IMR-90 (cell line): ENCODE measurements at regions not wholly inside any gene's neighbourhood (a gene's known extent, or its start where the extent isn't known, plus 50 kb on each side); places are given as distances from the start of the nearest gene placed in this dataset.

Experiments
- ATAC-seq: fragments of 200-7000 bp; cut with Tn5 transposase; 2 replicates; pipeline ENCODE4 v1.9.1; 2020; ENCODE audit warnings: low read depth, mild to moderate bottlenecking, moderate library complexity
- BruUV-seq: library from RNA; stranded (reverse); fragments of 400-500 nt; replicated peaks from 2 replicates; lab custom pipeline; 2021; lab: Mats Ljungman, UMichigan
- CTCF ChIA-PET: fragments of 300-600 bp; formaldehyde crosslinking; extraction: SDS; loops from one replicate; lab custom pipeline; 2021; ENCODE audit warnings: antibody characterized with exemption; lab: Yijun Ruan, JAX
- POLR2A ChIA-PET: fragments of 300-600 bp; sonication (Branson Sonifier 250); formaldehyde crosslinking; loops from one replicate; lab custom pipeline; 2022; ENCODE audit warnings: antibody characterized with exemption; ENCODE audit not compliant: unreplicated experiment; lab: Charles Lee
- DNase-seq: peaks from one replicate; pipeline ENCODE4 v3.0.0; 2013
- H2AFZ ChIP-seq: replicated peaks from 2 replicates; pipeline ENCODE3; 2013; ENCODE audit warnings: low read length, mild to moderate bottlenecking; ENCODE audit not compliant: poor library complexity
- H2AK5ac ChIP-seq: 2 replicates; pipeline ENCODE4 v1.6.1; 2013; ENCODE audit warnings: low read depth, low read length, inconsistent platforms
- H2AK9ac ChIP-seq: replicated peaks from 2 replicates; pipeline ENCODE3; 2013; ENCODE audit warnings: mild to moderate bottlenecking, low read depth, low read length, moderate library complexity; ENCODE audit not compliant: poor library complexity
- H2BK120ac ChIP-seq: 2 replicates; pipeline ENCODE4 v1.6.1; 2013; ENCODE audit warnings: low read depth, low read length, inconsistent platforms
- H2BK15ac ChIP-seq: 3 replicates; pipeline ENCODE4 v1.6.1; 2013; ENCODE audit warnings: low read depth, low read length, inconsistent platforms
- H2BK20ac ChIP-seq: 2 replicates; pipeline ENCODE4 v1.6.1; 2013; ENCODE audit warnings: low read depth, mild to moderate bottlenecking, inconsistent platforms, low read length, moderate library complexity
- H2BK5ac ChIP-seq: 2 replicates; pipeline ENCODE4 v1.6.1; 2013; ENCODE audit warnings: mild to moderate bottlenecking, low read depth, low read length, inconsistent platforms; ENCODE audit not compliant: poor library complexity, severe bottlenecking
- H3K14ac ChIP-seq: replicated peaks from 2 replicates; pipeline ENCODE4 v1.6.1; 2013; ENCODE audit warnings: low read depth, low read length, inconsistent platforms
- H3K18ac ChIP-seq: 2 replicates; pipeline ENCODE4 v1.6.1; 2013; ENCODE audit warnings: low read depth, low read length, control low read depth
- H3K23ac ChIP-seq: 2 replicates; pipeline ENCODE4 v1.6.1; 2013; ENCODE audit warnings: low read depth, low read length, inconsistent platforms
- H3K27ac ChIP-seq: 2 replicates; pipeline ENCODE4 v1.5.1; 2013; ENCODE audit warnings: mild to moderate bottlenecking, control low read depth, low read length; ENCODE audit not compliant: insufficient read depth
- H3K27me3 ChIP-seq: 2 replicates; pipeline ENCODE4 v1.6.1; 2013; ENCODE audit warnings: low read length; ENCODE audit not compliant: control insufficient read depth, insufficient read depth
- H3K36me3 ChIP-seq: 2 replicates; pipeline ENCODE4 v1.6.1; 2013; ENCODE audit warnings: low read length, mixed read lengths; ENCODE audit not compliant: control insufficient read depth, insufficient read depth
- H3K4ac ChIP-seq: 2 replicates; pipeline ENCODE4 v1.6.1; 2013; ENCODE audit warnings: low read depth, low read length, inconsistent platforms
- H3K4me1 ChIP-seq: 2 replicates; pipeline ENCODE4 v1.6.1; 2013; ENCODE audit warnings: low read length, mixed read lengths; ENCODE audit not compliant: control insufficient read depth, insufficient read depth
- H3K4me2 ChIP-seq: 2 replicates; pipeline ENCODE4 v1.6.1; 2013; ENCODE audit warnings: low read depth, mild to moderate bottlenecking, control low read depth, low read length, moderate library complexity
- H3K4me3 ChIP-seq: 2 replicates; pipeline ENCODE4 v1.5.1; 2013; ENCODE audit warnings: low read depth, mild to moderate bottlenecking, control low read depth, low read length, moderate library complexity; ENCODE audit not compliant: insufficient read depth
- H3K56ac ChIP-seq: 2 replicates; pipeline ENCODE4 v1.6.1; 2013; ENCODE audit warnings: low read length, inconsistent platforms; ENCODE audit not compliant: insufficient read depth; ENCODE audit errors: extremely low read depth
- H3K79me1 ChIP-seq, 2 experiments: 2 replicates each; pipeline ENCODE4 v1.6.1; 2013; ENCODE audit warnings: low read length in 2 of 2, inconsistent platforms in 1 of 2, low read depth in 1 of 2
- H3K9ac ChIP-seq: 2 replicates; pipeline ENCODE4 v1.6.1; 2013; ENCODE audit warnings: low read depth, low read length, control low read depth
- H3K9me1 ChIP-seq: 2 replicates; pipeline ENCODE4 v1.6.1; 2013; ENCODE audit warnings: low read length, inconsistent platforms; ENCODE audit not compliant: insufficient read depth
- H3K9me3 ChIP-seq: 2 replicates; pipeline ENCODE4 v1.6.1; 2013; ENCODE audit warnings: low read length; ENCODE audit not compliant: control insufficient read depth, insufficient read depth
- H4K20me1 ChIP-seq: 2 replicates; pipeline ENCODE4 v1.6.1; 2013; ENCODE audit warnings: low read length, inconsistent platforms; ENCODE audit not compliant: insufficient read depth
- H4K5ac ChIP-seq: 2 replicates; pipeline ENCODE4 v1.6.1; 2013; ENCODE audit warnings: mild to moderate bottlenecking, low read depth, low read length, control low read depth
- H4K8ac ChIP-seq, 2 experiments: 2 replicates each; pipeline ENCODE4 v1.6.1; 2013; ENCODE audit warnings: low read depth in 2 of 2, low read length in 2 of 2, control low read depth in 1 of 2, inconsistent platforms in 1 of 2
- H4K91ac ChIP-seq: 2 replicates; pipeline ENCODE4 v1.6.1; 2013; ENCODE audit warnings: low read depth, low read length, inconsistent platforms; ENCODE audit not compliant: insufficient read depth
- BHLHE40 ChIP-seq: fragments of 150-350 bp; IDR thresholded peaks from 2 replicates; pipeline ENCODE4 v1.6.1; 2016; ENCODE audit warnings: mild to moderate bottlenecking, low read depth, low read length
- CEBPB ChIP-seq: IDR thresholded peaks from 2 replicates; pipeline ENCODE4 v1.6.1; 2012; ENCODE audit warnings: low read depth, low read length, improper control_type of control experiment
- CHD1 ChIP-seq: IDR thresholded peaks from 2 replicates; pipeline ENCODE4 v1.6.1; 2012; ENCODE audit warnings: low read depth, low read length, improper control_type of control experiment
- CTCF ChIP-seq: conservative IDR thresholded peaks from 2 replicates; pipeline ENCODE4 v1.5.1; 2012; ENCODE audit warnings: mild to moderate bottlenecking, low read depth, low read length, improper control_type of control experiment
- ELK1 ChIP-seq: fragments of 150-350 bp; IDR thresholded peaks from 2 replicates; pipeline ENCODE4 v1.6.1; 2016; ENCODE audit warnings: low read depth, mild to moderate bottlenecking, low read length, moderate library complexity, borderline replicate concordance
- FOS ChIP-seq: fragments of 150-350 bp; IDR thresholded peaks from 2 replicates; pipeline ENCODE4 v1.6.1; 2016; ENCODE audit warnings: low read depth, low read length
- MAFK ChIP-seq: IDR thresholded peaks from 2 replicates; pipeline ENCODE4 v1.6.1; 2012; ENCODE audit warnings: low read depth, low read length, improper control_type of control experiment
- MAZ ChIP-seq: IDR thresholded peaks from 2 replicates; pipeline ENCODE4 v1.6.1; 2012; ENCODE audit warnings: low read depth, mild to moderate bottlenecking, low read length, improper control_type of control experiment, moderate library complexity, borderline replicate concordance
- MXI1 ChIP-seq: IDR thresholded peaks from 2 replicates; pipeline ENCODE4 v1.6.1; 2012; ENCODE audit warnings: low read depth, mild to moderate bottlenecking, low read length, moderate library complexity, borderline replicate concordance
- NFE2L2 ChIP-seq: fragments of 150-350 bp; IDR thresholded peaks from 2 replicates; pipeline ENCODE4 v1.6.1; 2016; ENCODE audit warnings: low read depth, mild to moderate bottlenecking, low read length
- POLR2A ChIP-seq: IDR thresholded peaks from 2 replicates; pipeline ENCODE4 v1.6.1; 2012; ENCODE audit warnings: mild to moderate bottlenecking, low read depth, low read length
- RAD21 ChIP-seq: IDR thresholded peaks from 2 replicates; pipeline ENCODE4 v1.6.1; 2012; ENCODE audit warnings: low read length, improper control_type of control experiment
- RCOR1 ChIP-seq: IDR thresholded peaks from 2 replicates; pipeline ENCODE4 v1.6.1; 2012; ENCODE audit warnings: mild to moderate bottlenecking, low read length, improper control_type of control experiment; ENCODE audit not compliant: insufficient replicate concordance
- RFX5 ChIP-seq: IDR thresholded peaks from 2 replicates; pipeline ENCODE4 v1.8.0; 2012; ENCODE audit warnings: low read depth, mild to moderate bottlenecking, low read length, moderate library complexity
- SMC3 ChIP-seq: fragments of 150-350 bp; IDR thresholded peaks from 2 replicates; pipeline ENCODE4 v1.6.1; 2016; ENCODE audit warnings: low read depth, mild to moderate bottlenecking, antibody characterized with exemption, low read length, moderate library complexity
- USF2 ChIP-seq: fragments of 150-350 bp; IDR thresholded peaks from 2 replicates; pipeline ENCODE4 v1.6.1; 2017; ENCODE audit warnings: mild to moderate bottlenecking, antibody characterized with exemption, low read length, low read depth
- WGBS, 2 experiments: methylation state at CpG; one replicate each; pipeline versions ENCODE4 v1.1.5 to v1.1.7; 2013; ENCODE audit warnings: missing lambda C conversion rate in 2 of 2; ENCODE audit not compliant: insufficient read length in 1 of 2; ENCODE audit errors: extremely low coverage in 2 of 2; 5-methylcytosine and 5-hydroxymethylcytosine counted together
- dilution Hi-C: fragments of 300-500 bp; cut with HindIII; formaldehyde crosslinking; loops from one replicate; pipeline ENCODE4 v1.14.3; 2018; ENCODE audit warnings: low sequenced_read_pairs; ENCODE audit not compliant: unreplicated experiment
- in situ Hi-C: fragments of 300-500 bp; cut with MboI; formaldehyde crosslinking; loops from 3 replicates; pipeline ENCODE4 v1.14.3; 2019; ENCODE audit warnings: low sequenced_read_pairs, inconsistent platforms, mixed read lengths
- intact Hi-C: fragments of 100-400 bp; cut with micrococcal nuclease; formaldehyde crosslinking; loops from 2 replicates; pipeline ENCODE4 v1.10.0; 2022

- no CpG with 5 or more reads among the region's 5 CpGs for WGBS, 2 experiments
- Histone ChIP-seq H3K9me1 (no peaks in the 10 kb centered on the region), H3K9ac (no peak overlapping the region), H3K4me2 (no peak overlapping the region), H4K91ac (no peak overlapping the region), H4K8ac (no peak overlapping the region), H2BK20ac (no peak overlapping the region), H3K4me1 (no peaks in the 10 kb centered on the region), H2AFZ (no peak overlapping the region), H3K9me3 (peaks cover 2% of the 10 kb centered on the region; the same call in 1 of the 2 replicates), H3K14ac (no peak overlapping the region), H3K27ac (no peak overlapping the region), H2BK120ac (no peak overlapping the region), H2BK15ac (no peak overlapping the region), H3K56ac (no peak overlapping the region), H3K23ac (no peak overlapping the region), H3K27me3 (peaks cover 3% of the 10 kb centered on the region), H3K4ac (no peak overlapping the region), H4K5ac (no peak overlapping the region), H3K18ac (no peak overlapping the region), H3K79me1 (no peaks in the 10 kb centered on the region), H4K20me1 (no peaks in the 10 kb centered on the region), H3K36me3 (no peaks in the 10 kb centered on the region), H2AK5ac (no peak overlapping the region), H3K4me3 (no peak overlapping the region), H2AK9ac (no peak overlapping the region), H2BK5ac (no peak overlapping the region)
- CTCF ChIA-PET = no interaction called here
- dilution Hi-C loops (no loop called here), intact Hi-C loops (no loop called here), in situ Hi-C loops (no loop called here)
- BruUV-seq = no TSS peak
- ATAC-seq (no peak), DNase-seq (no peak)
- POLR2A ChIA-PET = no interaction called here
- no peak for TF ChIP-seq MAFK
- no peak for TF ChIP-seq BHLHE40
- TF ChIP-seq RFX5 = no peak
- TF ChIP-seq USF2 = no peak
- TF ChIP-seq RCOR1 = no peak
- TF ChIP-seq FOS = no peak
- no peak for TF ChIP-seq NFE2L2
- TF ChIP-seq SMC3 = no peak
- TF ChIP-seq CEBPB = no peak
- TF ChIP-seq MAZ = no peak
- no peak for TF ChIP-seq RAD21
- TF ChIP-seq POLR2A = no peak
- TF ChIP-seq MXI1 = no peak
- no peak for TF ChIP-seq ELK1
- TF ChIP-seq CTCF = no peak
- TF ChIP-seq CHD1 = no peak
These were observed 103.3 kb upstream of the GATB start for GRCh38 chr4:151864068-151864467.
